K562 (cell line): ENCODE measurements at regions not wholly inside any gene's neighbourhood (a gene's known extent, or its start where the extent isn't known, plus 50 kb on each side); places are given as distances from the start of the nearest gene placed in this dataset.

Experiments used
- ATAC-seq: fragments of 200-7000 bp; cut with Tn5 transposase; 3 replicates; pipeline ENCODE4 v1.9.1; 2020; ENCODE audit warnings: moderate library complexity
- BruUV-seq: library from RNA; stranded (reverse); fragments of 400-500 nt; replicated peaks from 2 replicates; lab custom pipeline; 2021; lab: Mats Ljungman, UMichigan
- CTCF ChIA-PET: fragments of 300-600 bp; formaldehyde crosslinking; extraction: SDS; loops from one replicate; lab custom pipeline; 2021; ENCODE audit warnings: low intra/inter-chr PET ratio; lab: Yijun Ruan, JAX
- POLR2A ChIA-PET: fragments of 300-600, 350-650 bp; sonication (Branson Sonifier 250); formaldehyde crosslinking; extraction: SDS; loops from one replicate; lab custom pipeline; 2021; ENCODE audit warnings: antibody characterized with exemption, inconsistent platforms; lab: Yijun Ruan, JAX
- DNase-seq, 4 experiments: peaks; one replicate each; pipeline versions ENCODE4 v3.0.0 to v3.0.0-alpha.2; 2011 to 2018; ENCODE audit warnings: low spot score in 3 of 4, mixed read lengths in 3 of 4; ENCODE audit errors: extremely low read depth in 1 of 4
- FAIRE-seq: peaks from 2 replicates; lab custom pipeline; 2011; peaks lifted over from hg19 to GRCh38; lab: Jason Lieb, UNC
- H2AFZ ChIP-seq: 2 replicates; pipeline ENCODE4 v1.6.0; 2011; ENCODE audit warnings: low read depth, low read length, control low read depth, inconsistent platforms
- H3K27ac ChIP-seq: fragments of 200-600 bp; 3 replicates; pipeline ENCODE4 v1.8.0; 2011; ENCODE audit warnings: low read depth, mild to moderate bottlenecking, control low read depth, inconsistent platforms, low read length, moderate library complexity, mixed read lengths; ENCODE audit errors: extremely low read depth
- H3K27me3 ChIP-seq, 2 experiments: fragments of 300-600 bp in 1 of 2; 2 replicates in 1 of 2; 3 replicates in 1 of 2; pipeline versions ENCODE4 v1.6.0 to v1.8.0; 2011; ENCODE audit warnings: inconsistent platforms in 2 of 2, low read length in 2 of 2, mild to moderate bottlenecking in 1 of 2, mixed read lengths in 1 of 2, moderate library complexity in 1 of 2; ENCODE audit not compliant: control insufficient read depth in 2 of 2, insufficient read depth in 2 of 2
- H3K36me3 ChIP-seq: fragments of 300-600 bp; 3 replicates; pipeline ENCODE4 v1.8.0; 2011; ENCODE audit warnings: mild to moderate bottlenecking, low read length, inconsistent platforms; ENCODE audit not compliant: control insufficient read depth, insufficient read depth
- H3K4me1 ChIP-seq, 2 experiments: fragments of 200-600 bp in 1 of 2; replicated peaks in 1 of 2; 2 replicates in 1 of 2; 3 replicates in 1 of 2; pipeline versions ENCODE4 v1.5.1 to v1.8.0; 2011; ENCODE audit warnings: inconsistent platforms in 2 of 2, low read length in 2 of 2, mild to moderate bottlenecking in 1 of 2, mixed read lengths in 1 of 2, moderate library complexity in 1 of 2; ENCODE audit not compliant: control insufficient read depth in 2 of 2, insufficient read depth in 2 of 2
- H3K4me2 ChIP-seq: 2 replicates; pipeline ENCODE4 v1.6.1; 2011; ENCODE audit warnings: low read length, control low read depth, inconsistent platforms, mixed read lengths; ENCODE audit not compliant: insufficient read depth
- H3K4me3 ChIP-seq: fragments of 200-600 bp; sonication (generic), shearing (Covaris generic); 2 replicates; pipeline ENCODE4 v1.5.1; 2016; ENCODE audit warnings: control low read depth, inconsistent platforms
- H3K79me2 ChIP-seq: fragments of 200-600 bp; 3 replicates; pipeline ENCODE4 v1.8.0; 2011; ENCODE audit warnings: low read length, inconsistent platforms; ENCODE audit not compliant: control insufficient read depth, insufficient read depth
- H3K9ac ChIP-seq, 2 experiments: 2 replicates each; pipeline versions ENCODE4 v1.6.0 to v1.6.1; 2011; ENCODE audit warnings: low read depth in 2 of 2, low read length in 2 of 2, control low read depth in 1 of 2, inconsistent platforms in 1 of 2, mild to moderate bottlenecking in 1 of 2, mixed read lengths in 1 of 2; ENCODE audit not compliant: insufficient read depth in 1 of 2
- H3K9me1 ChIP-seq: one replicate; pipeline ENCODE4 v1.6.0; 2011; ENCODE audit warnings: inconsistent platforms, mild to moderate bottlenecking, low read length, moderate library complexity; ENCODE audit not compliant: control insufficient read depth, insufficient read depth
- H3K9me3 ChIP-seq: replicated peaks from 2 replicates; pipeline ENCODE4 v1.5.1; 2011; ENCODE audit warnings: low read depth, low read length, inconsistent platforms; ENCODE audit not compliant: control insufficient read depth, insufficient read depth
- H4K20me1 ChIP-seq: replicated peaks from 2 replicates; pipeline ENCODE4 v1.6.1; 2011; ENCODE audit warnings: low read length, inconsistent platforms, mixed read lengths; ENCODE audit not compliant: control insufficient read depth, insufficient read depth
- GATAD2A ChIP-seq: fragments of 450-650 bp; IDR thresholded peaks from 2 replicates; pipeline ENCODE4 v1.6.1; 2017
- GTF2F1 ChIP-seq: IDR thresholded peaks from 2 replicates; pipeline ENCODE4 v1.6.1; 2011; ENCODE audit warnings: low read depth, low read length, improper control_type of control experiment
- MEIS2 ChIP-seq: fragments of 450-650 bp; IDR thresholded peaks from 2 replicates; pipeline ENCODE4 v1.6.1; 2014; ENCODE audit warnings: mild to moderate bottlenecking; ENCODE audit not compliant: partially characterized antibody
- MXI1 ChIP-seq: IDR thresholded peaks from 2 replicates; pipeline ENCODE4 v1.6.1; 2011; ENCODE audit warnings: low read depth, mild to moderate bottlenecking, improper control_type of control experiment, low read length
- NONO ChIP-seq, 2 experiments: fragments of 200-400 bp in 1 of 2; fragments of 450-650 bp in 1 of 2; formaldehyde crosslinking in 1 of 2; IDR thresholded peaks; 2 replicates each; pipeline ENCODE4 v1.6.1; 2017; ENCODE audit warnings: low read depth in 2 of 2, mild to moderate bottlenecking in 2 of 2, moderate library complexity in 2 of 2, low read length in 1 of 2
- POLR3A ChIP-seq: IDR thresholded peaks from 2 replicates; pipeline ENCODE4 v1.6.1; 2011; ENCODE audit warnings: borderline replicate concordance, mild to moderate bottlenecking, moderate library complexity; ENCODE audit not compliant: insufficient read length, insufficient read depth; ENCODE audit errors: extremely low read depth
- TEAD2 ChIP-seq: fragments of 450-650 bp; IDR thresholded peaks from 2 replicates; pipeline ENCODE4 v1.6.1; 2016; ENCODE audit warnings: missing genetic modification characterization, control low read depth, missing compliant biosample characterization
- TFE3 ChIP-seq: fragments of 450-650 bp; formaldehyde crosslinking; IDR thresholded peaks from 2 replicates; pipeline ENCODE4 v1.4.0; 2020; ENCODE audit warnings: mild to moderate bottlenecking, mixed read lengths
- ZC3H8 ChIP-seq: fragments of 450-650 bp; IDR thresholded peaks from 2 replicates; pipeline ENCODE4 v1.6.1; 2017
- ZNF518B ChIP-seq: fragments of 250-450 bp; sonication (Bioruptor Pico); IDR thresholded peaks from 2 replicates; pipeline ENCODE4 v1.5.0; 2021; ENCODE audit warnings: mild to moderate bottlenecking, moderate library complexity
- WGBS: fragments of 100-300 bp; shearing (Covaris generic); methylation state at CpG from one replicate; pipeline ENCODE4 v1.1.6; 2016; ENCODE audit warnings: low coverage, mixed read lengths; ENCODE audit not compliant: insufficient coverage; ENCODE audit errors: missing lambda C conversion rate; 5-methylcytosine and 5-hydroxymethylcytosine counted together
- in situ Hi-C: fragments of 300-500 bp; cut with MboI; formaldehyde crosslinking; loops from 4 replicates; pipeline ENCODE4 v1.15.0; 2018; ENCODE audit warnings: inconsistent platforms, mixed read lengths
- intact Hi-C: fragments of 100-400 bp; cut with micrococcal nuclease; formaldehyde crosslinking; loops from 2 replicates; pipeline ENCODE4 v1.14.2; 2022
- TF ChIP-seq, protein P1 (sequence below), 2 experiments: fragments of 450-650 bp in 1 of 2; sonication (generic) in 1 of 2; formaldehyde crosslinking in 1 of 2; IDR thresholded peaks in 1 of 2; conservative IDR thresholded peaks in 1 of 2; 2 replicates each; pipeline versions ENCODE4 v1.6.1 to v1.8.1; 2016 to 2023; ENCODE audit warnings: mild to moderate bottlenecking in 2 of 2, moderate library complexity in 2 of 2, inconsistent platforms in 1 of 2, missing genetic modification reagents in 1 of 2
- TF ChIP-seq, protein P2 (sequence below): sonication (generic); formaldehyde crosslinking; IDR thresholded peaks from 2 replicates; pipeline ENCODE4 v1.8.1; 2023; ENCODE audit warnings: mild to moderate bottlenecking, missing genetic modification reagents
- TF ChIP-seq, protein P3 (sequence below): fragments of 450-650 bp; IDR thresholded peaks from 2 replicates; pipeline ENCODE4 v1.6.1; 2016; ENCODE audit warnings: low read depth, mild to moderate bottlenecking, moderate library complexity

- H3K79me2 ChIP-seq, result no peaks in the 10 kb centered on the region
- CTCF ChIA-PET, result no interaction called here
- no peaks in the 10 kb centered on the region for H3K27me3 ChIP-seq
- H3K4me1 ChIP-seq, result no peaks in the 10 kb centered on the region
- no TSS peak for BruUV-seq
- in situ Hi-C loops, result no loop called here
- WGBS, result 0% methylated on average over 3 of the region's 3 CpGs
- no peak overlapping the region for H2AFZ ChIP-seq
- no peak overlapping the region for H3K27ac ChIP-seq
- H3K9me1 ChIP-seq, result no peaks in the 10 kb centered on the region
- FAIRE-seq, result no peak
- H3K4me2 ChIP-seq, result no peak overlapping the region
- DNase-seq, result no peak
- H3K9ac ChIP-seq, result no peak overlapping the region
- H3K4me3 ChIP-seq, result no peak overlapping the region
- POLR2A ChIA-PET, result interaction anchor here (0.6 kb wide), 1 partner anchor 93 kb away, joined by 3 read pairs; no protein-coding TSS in a partner anchor
- no peaks in the 10 kb centered on the region for H3K9me3 ChIP-seq
- no peak for ATAC-seq
- intact Hi-C loops, result no loop called here
- no peaks in the 10 kb centered on the region for H4K20me1 ChIP-seq
- no peaks in the 10 kb centered on the region for H3K36me3 ChIP-seq
- TF ChIP-seq NONO (IDR thresholded peaks at IDR 0.05; ENCODE audit: low read depth in 2 of 2, low read length in 1 of 2) (no peak), TFE3 (no peak), GATAD2A (no peak), ZC3H8 (no peak), POLR3A (no peak), MXI1 (no peak), TEAD2 (no peak), MEIS2 (peak; percentile 22), ZNF518B (no peak), GTF2F1 (no peak)
- TF ChIP-seq, protein P1, sequence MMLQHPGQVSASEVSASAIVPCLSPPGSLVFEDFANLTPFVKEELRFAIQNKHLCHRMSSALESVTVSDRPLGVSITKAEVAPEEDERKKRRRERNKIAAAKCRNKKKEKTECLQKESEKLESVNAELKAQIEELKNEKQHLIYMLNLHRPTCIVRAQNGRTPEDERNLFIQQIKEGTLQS (IDR thresholded peaks at IDR 0.05), result peak; percentile 15; the same call in 1 of the 2 replicates
- TF ChIP-seq, protein P1 (CRISPR knock-in tag; conservative IDR thresholded peaks at IDR 0.05), result no peak
- TF ChIP-seq, protein P2, sequence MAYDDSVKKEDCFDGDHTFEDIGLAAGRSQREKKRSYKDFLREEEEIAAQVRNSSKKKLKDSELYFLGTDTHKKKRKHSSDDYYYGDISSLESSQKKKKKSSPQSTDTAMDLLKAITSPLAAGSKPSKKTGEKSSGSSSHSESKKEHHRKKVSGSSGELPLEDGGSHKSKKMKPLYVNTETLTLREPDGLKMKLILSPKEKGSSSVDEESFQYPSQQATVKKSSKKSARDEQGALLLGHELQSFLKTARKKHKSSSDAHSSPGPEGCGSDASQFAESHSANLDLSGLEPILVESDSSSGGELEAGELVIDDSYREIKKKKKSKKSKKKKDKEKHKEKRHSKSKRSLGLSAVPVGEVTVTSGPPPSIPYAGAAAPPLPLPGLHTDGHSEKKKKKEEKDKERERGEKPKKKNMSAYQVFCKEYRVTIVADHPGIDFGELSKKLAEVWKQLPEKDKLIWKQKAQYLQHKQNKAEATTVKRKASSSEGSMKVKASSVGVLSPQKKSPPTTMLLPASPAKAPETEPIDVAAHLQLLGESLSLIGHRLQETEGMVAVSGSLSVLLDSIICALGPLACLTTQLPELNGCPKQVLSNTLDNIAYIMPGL (CRISPR knock-in tag), result no peak
- TF ChIP-seq, protein P3, sequence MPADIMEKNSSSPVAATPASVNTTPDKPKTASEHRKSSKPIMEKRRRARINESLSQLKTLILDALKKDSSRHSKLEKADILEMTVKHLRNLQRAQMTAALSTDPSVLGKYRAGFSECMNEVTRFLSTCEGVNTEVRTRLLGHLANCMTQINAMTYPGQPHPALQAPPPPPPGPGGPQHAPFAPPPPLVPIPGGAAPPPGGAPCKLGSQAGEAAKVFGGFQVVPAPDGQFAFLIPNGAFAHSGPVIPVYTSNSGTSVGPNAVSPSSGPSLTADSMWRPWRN, result no peak
Measured at GRCh38 chr4:14908635-14909034, 93.6 kb upstream of the CPEB2 start.
